Osteoblast (primary cell): ENCODE measurements at regions not wholly inside any gene's neighbourhood (a gene's known extent, or its start where the extent isn't known, plus 50 kb on each side); places are given as distances from the start of the nearest gene placed in this dataset.

Source experiments
- DNase-seq: peaks from one replicate; pipeline ENCODE4 v3.0.0; 2011; ENCODE audit warnings: low spot score, mixed read lengths; ENCODE audit not compliant: insufficient read length; ENCODE audit errors: missing footprints
- H2AFZ ChIP-seq: 2 replicates; pipeline ENCODE4 v1.6.0; 2011; ENCODE audit warnings: mild to moderate bottlenecking, low read length
- H3K27ac ChIP-seq: 2 replicates; pipeline ENCODE4 v1.5.1; 2011; ENCODE audit warnings: mild to moderate bottlenecking, low read depth, low read length, moderate library complexity
- H3K27me3 ChIP-seq: 2 replicates; pipeline ENCODE4 v1.6.0; 2012; ENCODE audit warnings: mild to moderate bottlenecking, control low read depth, inconsistent platforms, low read length, moderate library complexity; ENCODE audit not compliant: insufficient read depth
- H3K36me3 ChIP-seq: 2 replicates; pipeline ENCODE4 v1.5.1; 2011; ENCODE audit warnings: mild to moderate bottlenecking, low read length, control low read depth, moderate library complexity; ENCODE audit not compliant: insufficient read depth
- H3K4me1 ChIP-seq: 2 replicates; pipeline ENCODE4 v1.5.1; 2011; ENCODE audit warnings: mild to moderate bottlenecking, low read length, control low read depth, moderate library complexity; ENCODE audit not compliant: insufficient read depth
- H3K4me2 ChIP-seq: 2 replicates; pipeline ENCODE4 v1.6.0; 2011; ENCODE audit warnings: mild to moderate bottlenecking, low read length; ENCODE audit not compliant: insufficient read depth
- H3K4me3 ChIP-seq: fragments of 200-600 bp; sonication (generic); 3 replicates; pipeline ENCODE4 v1.5.1; 2012; ENCODE audit warnings: mild to moderate bottlenecking, low read length, inconsistent platforms; ENCODE audit not compliant: insufficient read depth
- H3K79me2 ChIP-seq: 2 replicates; pipeline ENCODE4 v1.6.0; 2012; ENCODE audit warnings: mild to moderate bottlenecking, low read length, control low read depth, inconsistent platforms; ENCODE audit not compliant: insufficient read depth
- H3K9me3 ChIP-seq: 2 replicates; pipeline ENCODE4 v1.5.1; 2011; ENCODE audit warnings: low read depth, low read length, control low read depth
- H4K20me1 ChIP-seq: 2 replicates; pipeline ENCODE4 v1.6.0; 2012; ENCODE audit warnings: mild to moderate bottlenecking, low read length, control low read depth; ENCODE audit not compliant: insufficient read depth
- CTCF ChIP-seq: IDR thresholded peaks from 2 replicates; pipeline ENCODE4 v1.5.1; 2011; ENCODE audit warnings: mild to moderate bottlenecking, low read depth, low read length, moderate library complexity; ENCODE audit errors: extremely low read depth

- Histone ChIP-seq H3K4me2 (peak overlapping the region; percentile 65), H4K20me1 (no peaks in the 10 kb centered on the region), H3K9me3 (no peaks in the 10 kb centered on the region), H3K4me1 (peaks cover 32% of the 10 kb centered on the region), H3K27me3 (no peaks in the 10 kb centered on the region), H3K36me3 (no peaks in the 10 kb centered on the region), H3K4me3 (peak overlapping the region; percentile 44), H2AFZ (peak overlapping the region; percentile 37), H3K79me2 (no peaks in the 10 kb centered on the region), H3K27ac (peak overlapping the region; percentile 48)
- TF ChIP-seq CTCF = no peak
- DNase-seq = peak; percentile 86
Measured at GRCh38 chr6:22147921-22148776, 148.7 kb downstream of the PRL start.

DNA sequence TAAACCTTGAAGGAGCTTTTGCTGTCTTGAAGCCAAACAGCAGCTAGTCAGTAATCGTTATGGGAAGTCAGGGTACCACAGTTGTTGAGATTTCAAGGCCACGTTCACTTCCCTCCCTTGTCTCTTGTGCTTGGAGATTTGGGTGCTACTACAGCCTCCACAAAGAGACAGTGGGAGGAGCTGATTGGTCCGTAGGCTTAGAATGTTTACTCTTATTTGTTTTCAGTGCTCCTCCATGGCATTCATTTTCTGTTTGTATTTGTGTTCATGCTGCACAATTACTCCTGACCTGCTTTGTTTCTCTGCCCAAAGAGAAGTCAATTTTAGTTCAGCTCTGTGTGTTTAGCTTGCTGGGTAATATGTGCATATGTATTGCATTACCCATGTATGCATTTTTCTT, 147.7 kb downstream of the PRL start:
- Histone ChIP-seq H4K20me1 (no peaks in the 10 kb centered on the region), H3K27ac (no peak overlapping the region), H3K4me1 (peaks cover 32% of the 10 kb centered on the region), H2AFZ (peak overlapping the region; percentile 40), H3K79me2 (no peaks in the 10 kb centered on the region), H3K4me2 (peak overlapping the region; percentile 65), H3K36me3 (no peaks in the 10 kb centered on the region), H3K4me3 (no peak overlapping the region), H3K9me3 (no peaks in the 10 kb centered on the region), H3K27me3 (no peaks in the 10 kb centered on the region)
- TF ChIP-seq CTCF = no peak
- DNase-seq = no peak

- Histone ChIP-seq H2AFZ (no peak overlapping the region), H3K4me1 (peaks cover 32% of the 10 kb centered on the region), H4K20me1 (no peaks in the 10 kb centered on the region), H3K27me3 (no peaks in the 10 kb centered on the region), H3K36me3 (no peaks in the 10 kb centered on the region), H3K4me2 (no peak overlapping the region), H3K27ac (no peak overlapping the region), H3K4me3 (no peak overlapping the region), H3K9me3 (no peaks in the 10 kb centered on the region), H3K79me2 (no peaks in the 10 kb centered on the region)
- DNase-seq = peak; percentile 13
- TF ChIP-seq CTCF = no peak
Measured at GRCh38 chr6:22149501-22150367, 147.1 kb downstream of the PRL start.
